ENCODE measurements at regions not wholly inside any gene's neighbourhood (a gene's known extent, or its start where the extent isn't known, plus 50 kb on each side); places are given as distances from the start of the nearest gene placed in this dataset.
"Not testable (repeated sequence)": the region's sequence is repeated elsewhere in the genome, so short reads cannot be mapped to it uniquely, and the experiment has no call there.

GRCh38 chr5:157942595-157942994 is 83.7 kb upstream of the CLINT1 start:
- Histone ChIP-seq H3K27me3 (ENCODE audit: insufficient read depth, poor library complexity, severe bottlenecking) (no peaks in the 10 kb centered on the region), H3K4me3 (replicated peaks; ENCODE audit: insufficient read depth, low read length) (no peak overlapping the region), H3K27ac (replicated peaks) (no peak overlapping the region)
- TF ChIP-seq POLR2AphosphoS5 (IDR thresholded peaks at IDR 0.05; ENCODE audit: low read depth), result no peak
- no peak for TF ChIP-seq REST (IDR thresholded peaks at IDR 0.05; ENCODE audit: insufficient replicate concordance, low read depth)
- TF ChIP-seq CTCF (IDR thresholded peaks at IDR 0.05; ENCODE audit: insufficient read depth, low read length), result no peak
- TF ChIP-seq SPI1 (IDR thresholded peaks at IDR 0.05; ENCODE audit: borderline replicate concordance, low read depth), result no peak
- no peak for TF ChIP-seq GABPA (IDR thresholded peaks at IDR 0.05; ENCODE audit: low read depth)
- DNase-seq (ENCODE audit: low read depth in 1 of 2, low spot score in 1 of 2), result no peak

GRCh38 chr5:157941616-157942015 is 82.7 kb upstream of the CLINT1 start:
- TF ChIP-seq GABPA (IDR thresholded peaks at IDR 0.05; ENCODE audit: low read depth), result no peak
- no peak for TF ChIP-seq POLR2AphosphoS5 (IDR thresholded peaks at IDR 0.05; ENCODE audit: low read depth)
- TF ChIP-seq CTCF (IDR thresholded peaks at IDR 0.05; ENCODE audit: insufficient read depth, low read length), result no peak
- TF ChIP-seq REST (IDR thresholded peaks at IDR 0.05; ENCODE audit: insufficient replicate concordance, low read depth), result no peak
- TF ChIP-seq SPI1 (IDR thresholded peaks at IDR 0.05; ENCODE audit: borderline replicate concordance, low read depth), result no peak
- Histone ChIP-seq H3K4me3 (replicated peaks; ENCODE audit: insufficient read depth, low read length) (no peak overlapping the region), H3K27ac (replicated peaks) (no peak overlapping the region), H3K27me3 (ENCODE audit: insufficient read depth, poor library complexity, severe bottlenecking) (no peaks in the 10 kb centered on the region)
- no peak for DNase-seq (ENCODE audit: low read depth in 1 of 2, low spot score in 1 of 2)

GRCh38 chr5:157938101-157938500 is 79.2 kb upstream of the CLINT1 start:
- not testable (repeated sequence) for H3K27me3 ChIP-seq (ENCODE audit: insufficient read depth, poor library complexity, severe bottlenecking); H3K4me3 ChIP-seq (replicated peaks; ENCODE audit: insufficient read depth, low read length); H3K27ac ChIP-seq (replicated peaks); DNase-seq (ENCODE audit: low read depth in 1 of 2, low spot score in 1 of 2)

- not testable (repeated sequence) for H3K27me3 ChIP-seq (ENCODE audit: insufficient read depth, poor library complexity, severe bottlenecking); DNase-seq (ENCODE audit: low read depth in 1 of 2, low spot score in 1 of 2); H3K27ac ChIP-seq (replicated peaks); H3K4me3 ChIP-seq (replicated peaks; ENCODE audit: insufficient read depth, low read length)
Measured at GRCh38 chr5:157936776-157937501, 78.0 kb upstream of the CLINT1 start.

- Histone ChIP-seq H3K27me3 (ENCODE audit: insufficient read depth, poor library complexity, severe bottlenecking) (no peaks in the 10 kb centered on the region), H3K4me3 (replicated peaks; ENCODE audit: insufficient read depth, low read length) (no peak overlapping the region), H3K27ac (replicated peaks) (no peak overlapping the region)
- TF ChIP-seq CTCF (IDR thresholded peaks at IDR 0.05; ENCODE audit: insufficient read depth, low read length) (no peak), SPI1 (IDR thresholded peaks at IDR 0.05; ENCODE audit: borderline replicate concordance, low read depth) (no peak), GABPA (IDR thresholded peaks at IDR 0.05; ENCODE audit: low read depth) (no peak), REST (IDR thresholded peaks at IDR 0.05; ENCODE audit: insufficient replicate concordance, low read depth) (no peak)
- no peak for DNase-seq (ENCODE audit: low read depth in 1 of 2, low spot score in 1 of 2)
Measured at GRCh38 chr5:157934600-157934999, 75.7 kb upstream of the CLINT1 start.

Data from HL-60 (cell line).